ENCODE measurements at regions not wholly inside any gene's neighbourhood (a gene's known extent, or its start where the extent isn't known, plus 50 kb on each side); places are given as distances from the start of the nearest gene placed in this dataset.

DNA sequence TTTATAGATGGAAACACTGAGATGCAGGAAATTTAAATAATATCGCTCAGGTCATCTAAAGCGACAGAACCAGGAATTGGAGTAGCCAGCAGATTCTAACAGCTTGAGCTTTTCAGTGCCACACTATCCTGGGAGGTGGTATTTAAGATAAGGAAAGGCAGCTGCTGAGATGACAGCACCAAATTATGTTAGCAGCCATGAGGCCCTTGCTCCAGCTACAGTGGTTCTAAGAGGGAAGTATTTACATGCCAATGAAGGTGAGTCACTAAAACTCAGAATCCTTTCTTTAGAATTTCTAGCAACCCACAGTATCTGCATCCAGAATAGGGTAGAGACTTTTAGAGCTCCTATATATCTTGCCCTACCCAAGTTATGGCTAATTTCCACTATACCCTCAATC, 127.0 kb upstream of the VLDLR start:
- H3K9ac ChIP-seq (ENCODE audit: low read depth, low read length): no peak overlapping the region
- H3K4me1 ChIP-seq (ENCODE audit: insufficient read depth, low read length): peaks cover 9% of the 10 kb centered on the region
- H3K9me3 ChIP-seq (ENCODE audit: control insufficient read depth, insufficient read depth, low read length): no peaks in the 10 kb centered on the region
- peaks cover 7% of the 10 kb centered on the region; the same call in 1 of the 2 replicates for H3K36me3 ChIP-seq (ENCODE audit: insufficient read depth, low read length)

DNA sequence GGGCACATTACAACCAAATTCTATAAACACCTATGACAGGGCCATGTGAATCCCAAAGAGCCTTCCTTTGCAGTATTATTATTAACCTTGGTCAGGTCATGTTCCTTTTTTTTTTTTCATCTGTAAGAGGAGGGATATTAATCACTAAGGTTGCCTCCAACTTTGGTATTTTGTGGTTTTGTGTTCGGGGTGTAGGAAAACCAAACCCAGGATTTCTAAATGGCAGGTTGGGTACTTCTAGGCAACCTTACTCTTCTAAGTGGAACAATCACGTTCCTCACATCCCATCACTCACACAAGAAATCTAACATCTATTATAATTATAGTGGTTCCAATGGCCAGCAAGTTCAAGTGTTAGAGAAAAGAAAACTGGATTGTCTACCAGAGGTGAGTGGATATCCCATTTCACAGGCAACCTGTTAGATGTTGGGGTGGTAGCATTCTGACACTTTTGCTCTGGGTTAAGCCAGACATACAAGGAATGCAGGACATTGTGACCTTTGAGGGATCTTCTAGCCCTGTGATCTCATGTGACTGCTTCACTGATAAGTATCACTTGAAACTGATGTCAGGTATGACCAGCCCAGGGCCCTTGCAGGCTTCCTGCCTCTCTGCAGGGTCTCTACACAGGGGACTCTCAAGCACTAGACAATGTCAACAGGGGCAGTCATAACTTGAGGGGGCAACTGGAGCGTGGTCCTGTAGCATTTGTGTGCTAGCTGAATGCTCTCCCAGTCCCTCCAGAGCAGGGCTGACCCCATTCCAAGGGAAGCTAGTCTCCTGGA, 126.2 kb upstream of the VLDLR start:
- Histone ChIP-seq H3K9ac (ENCODE audit: low read depth, low read length) (no peak overlapping the region), H3K4me1 (ENCODE audit: insufficient read depth, low read length) (peaks cover 9% of the 10 kb centered on the region), H3K36me3 (ENCODE audit: insufficient read depth, low read length) (peaks cover 7% of the 10 kb centered on the region; the same call in 1 of the 2 replicates), H3K9me3 (ENCODE audit: control insufficient read depth, insufficient read depth, low read length) (no peaks in the 10 kb centered on the region)

DNA sequence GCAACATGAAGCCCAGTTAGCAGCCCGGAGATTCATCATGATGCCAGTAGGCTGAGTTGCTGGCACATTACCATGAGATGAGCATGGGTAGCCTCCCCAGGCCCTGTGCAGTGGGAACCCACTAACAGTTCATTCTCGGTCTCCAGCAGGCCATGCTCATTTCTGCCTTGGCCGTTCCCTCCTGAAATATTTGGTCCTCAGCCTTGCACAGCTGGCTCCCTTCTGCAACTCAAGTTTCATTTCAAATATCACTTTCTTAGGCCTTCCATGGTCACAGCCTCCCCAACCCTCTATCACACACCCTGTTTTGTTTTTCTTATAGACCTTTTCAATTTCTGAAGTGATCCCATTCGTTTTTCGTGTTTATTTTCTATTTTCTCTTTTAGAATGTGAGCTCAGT, 125.4 kb upstream of the VLDLR start:
- Histone ChIP-seq H3K4me1 (ENCODE audit: insufficient read depth, low read length) (peaks cover 9% of the 10 kb centered on the region), H3K9me3 (ENCODE audit: control insufficient read depth, insufficient read depth, low read length) (no peaks in the 10 kb centered on the region), H3K9ac (ENCODE audit: low read depth, low read length) (no peak overlapping the region), H3K36me3 (ENCODE audit: insufficient read depth, low read length) (peaks cover 7% of the 10 kb centered on the region; the same call in 1 of the 2 replicates)

DNA sequence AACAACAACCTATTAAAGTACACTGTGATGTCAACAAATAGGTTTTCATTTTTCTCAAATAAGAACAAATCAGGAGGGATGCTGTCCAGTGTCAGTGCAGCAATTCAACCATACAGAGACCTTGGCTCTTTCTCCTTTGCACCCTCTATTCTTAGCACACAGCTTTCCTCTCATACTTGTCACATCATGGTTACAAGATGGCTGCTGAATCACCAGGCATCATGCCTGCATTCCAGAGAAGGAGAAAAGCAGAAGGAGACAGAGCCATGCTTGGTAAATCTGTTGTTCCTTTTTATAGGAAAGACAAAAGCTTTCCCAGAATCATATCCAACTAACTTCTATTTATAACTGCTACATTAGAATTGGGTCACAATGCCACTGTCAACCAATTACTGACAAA, 124.7 kb upstream of the VLDLR start:
- Histone ChIP-seq H3K4me1 (ENCODE audit: insufficient read depth, low read length) (peaks cover 9% of the 10 kb centered on the region), H3K9ac (ENCODE audit: low read depth, low read length) (no peak overlapping the region), H3K9me3 (ENCODE audit: control insufficient read depth, insufficient read depth, low read length) (no peaks in the 10 kb centered on the region), H3K36me3 (ENCODE audit: insufficient read depth, low read length) (peaks cover 7% of the 10 kb centered on the region; the same call in 1 of the 2 replicates)

DNA sequence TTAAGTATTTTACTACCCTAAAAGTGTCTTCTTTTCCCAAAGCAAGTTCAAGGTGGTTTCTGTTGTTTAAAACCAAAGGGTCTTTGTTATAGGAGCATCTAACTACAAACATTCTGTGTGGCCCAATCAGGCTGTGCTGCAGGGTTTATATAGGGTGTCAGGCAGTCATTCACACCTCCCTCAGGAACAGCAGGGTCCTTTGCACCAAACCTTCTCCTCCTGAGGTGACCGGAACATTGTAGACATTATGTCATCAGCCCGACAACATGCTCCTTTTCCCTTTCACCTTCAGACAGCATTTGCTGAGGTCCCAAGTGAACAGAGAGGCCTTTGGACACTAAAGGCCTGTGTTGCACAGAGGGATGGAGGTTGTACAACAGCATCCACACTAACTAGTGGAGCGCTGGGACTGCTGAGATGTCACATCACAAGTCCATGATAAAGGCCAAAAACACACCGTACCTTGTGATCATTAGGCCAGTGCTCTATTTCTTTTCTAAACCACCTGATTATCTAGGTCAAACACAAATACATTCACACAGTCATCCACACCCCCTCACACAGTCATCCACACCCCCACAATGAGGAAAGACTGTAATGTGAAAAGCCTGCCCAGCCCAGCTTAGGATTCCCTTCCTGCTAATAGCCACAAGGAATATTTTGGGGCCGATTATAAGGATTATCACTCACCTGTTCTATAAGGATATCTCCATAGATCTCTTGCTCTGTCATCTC, 123.8 kb upstream of the VLDLR start:
- H3K9me3 ChIP-seq (ENCODE audit: control insufficient read depth, insufficient read depth, low read length): no peaks in the 10 kb centered on the region
- peaks cover 13% of the 10 kb centered on the region for H3K4me1 ChIP-seq (ENCODE audit: insufficient read depth, low read length)
- no peak overlapping the region for H3K9ac ChIP-seq (ENCODE audit: low read depth, low read length)
- peaks cover 2% of the 10 kb centered on the region; the same call in 1 of the 2 replicates for H3K36me3 ChIP-seq (ENCODE audit: insufficient read depth, low read length)

DNA sequence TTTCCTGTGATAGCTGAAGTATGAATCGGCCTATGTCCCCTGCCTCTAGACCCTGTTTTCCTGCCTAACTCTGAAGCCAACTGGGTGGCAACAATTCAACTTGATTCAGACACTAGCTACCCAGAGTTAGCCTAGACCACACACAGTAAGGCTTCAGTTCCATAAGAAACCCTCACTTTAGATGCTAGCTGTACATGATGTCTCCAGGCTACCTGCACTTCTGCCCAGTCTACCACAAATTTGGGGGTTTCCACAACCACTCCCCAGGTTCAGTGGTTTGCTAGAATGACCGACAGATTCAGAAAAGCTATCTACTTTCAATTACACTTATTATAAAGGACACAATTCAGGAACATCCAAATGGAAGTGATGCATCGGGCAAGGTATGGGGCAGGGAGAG, 119.4 kb upstream of the VLDLR start:
- Histone ChIP-seq H3K9ac (ENCODE audit: low read depth, low read length) (no peak overlapping the region), H3K36me3 (ENCODE audit: insufficient read depth, low read length) (no peaks in the 10 kb centered on the region; the same call in 1 of the 2 replicates), H3K9me3 (ENCODE audit: control insufficient read depth, insufficient read depth, low read length) (no peaks in the 10 kb centered on the region), H3K4me1 (ENCODE audit: insufficient read depth, low read length) (0 out of 2 replicates have a peak, but pooled peaks cover 6% of the 10 kb centered on the region)

DNA sequence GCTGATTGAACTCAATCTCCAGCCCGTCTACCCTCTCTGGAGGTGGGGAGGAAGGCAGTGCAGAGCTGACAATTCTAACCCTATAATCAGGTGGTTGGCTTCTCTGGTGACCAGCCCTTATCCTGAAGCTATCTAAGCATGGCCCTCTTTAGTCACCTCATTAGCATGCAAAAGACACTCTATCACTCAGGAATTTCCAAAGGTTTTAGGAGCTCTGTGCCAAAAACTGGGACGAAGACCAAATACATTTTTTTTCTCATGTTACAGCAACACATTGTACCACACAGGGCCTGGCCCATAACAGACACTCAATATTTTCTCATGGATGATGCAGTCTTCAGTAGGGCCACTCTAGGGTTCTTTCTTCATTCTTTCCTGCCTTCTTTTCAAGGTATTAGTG, 118.8 kb upstream of the VLDLR start:
- Histone ChIP-seq H3K4me1 (ENCODE audit: insufficient read depth, low read length) (0 out of 2 replicates have a peak, but pooled peaks cover 6% of the 10 kb centered on the region), H3K9me3 (ENCODE audit: control insufficient read depth, insufficient read depth, low read length) (no peaks in the 10 kb centered on the region), H3K9ac (ENCODE audit: low read depth, low read length) (no peak overlapping the region), H3K36me3 (ENCODE audit: insufficient read depth, low read length) (no peaks in the 10 kb centered on the region; the same call in 1 of the 2 replicates)

DNA sequence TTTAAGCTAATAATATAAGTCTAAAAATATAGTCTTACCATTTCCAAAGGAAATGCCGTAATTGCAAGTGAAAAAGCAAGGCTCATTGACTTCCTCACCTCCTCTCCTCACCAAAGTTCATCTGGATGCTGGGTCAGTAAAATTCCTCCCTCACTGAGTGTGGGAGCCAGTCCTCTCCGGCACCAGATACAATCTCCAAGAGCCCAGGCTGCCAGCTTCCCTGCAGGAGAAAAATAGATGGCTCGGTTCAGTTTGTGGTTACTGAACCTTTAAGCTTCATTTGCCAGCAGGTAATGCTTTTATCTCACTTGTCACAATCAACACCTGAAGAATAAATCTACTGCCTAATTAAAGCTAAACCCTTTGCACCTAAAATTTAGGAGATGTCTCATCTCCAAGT, 115.3 kb upstream of the VLDLR start:
- Histone ChIP-seq H3K9me3 (ENCODE audit: control insufficient read depth, insufficient read depth, low read length) (no peaks in the 10 kb centered on the region), H3K9ac (ENCODE audit: low read depth, low read length) (no peak overlapping the region), H3K36me3 (ENCODE audit: insufficient read depth, low read length) (no peaks in the 10 kb centered on the region; the same call in 1 of the 2 replicates), H3K4me1 (ENCODE audit: insufficient read depth, low read length) (0 out of 2 replicates have a peak, but pooled peaks cover 6% of the 10 kb centered on the region)

DNA sequence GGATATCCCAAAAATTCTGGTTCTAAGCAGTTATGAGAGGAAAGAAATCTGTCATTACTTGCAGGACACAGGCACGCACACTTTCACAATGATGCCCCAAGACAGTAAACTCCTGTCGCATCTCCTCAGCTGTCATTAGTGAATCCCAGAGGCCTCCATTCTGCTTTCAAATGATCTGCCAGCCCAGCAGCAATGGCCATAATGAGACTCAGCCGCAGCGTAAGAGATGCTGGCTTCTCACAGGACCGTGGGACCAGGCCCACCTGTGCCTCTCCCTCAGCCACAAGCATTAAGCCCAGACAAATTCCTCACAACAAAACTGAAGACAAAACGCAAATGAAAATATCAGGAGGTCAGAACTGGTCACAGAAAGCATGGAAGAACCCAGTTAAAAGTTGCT, 98.0 kb upstream of the VLDLR start:
- no peak overlapping the region for H3K9ac ChIP-seq (ENCODE audit: low read depth, low read length)
- no peaks in the 10 kb centered on the region for H3K9me3 ChIP-seq (ENCODE audit: control insufficient read depth, insufficient read depth, low read length)
- no peaks in the 10 kb centered on the region for H3K4me1 ChIP-seq (ENCODE audit: insufficient read depth, low read length)
- H3K36me3 ChIP-seq (ENCODE audit: insufficient read depth, low read length): no peaks in the 10 kb centered on the region; the same call in 1 of the 2 replicates

DNA sequence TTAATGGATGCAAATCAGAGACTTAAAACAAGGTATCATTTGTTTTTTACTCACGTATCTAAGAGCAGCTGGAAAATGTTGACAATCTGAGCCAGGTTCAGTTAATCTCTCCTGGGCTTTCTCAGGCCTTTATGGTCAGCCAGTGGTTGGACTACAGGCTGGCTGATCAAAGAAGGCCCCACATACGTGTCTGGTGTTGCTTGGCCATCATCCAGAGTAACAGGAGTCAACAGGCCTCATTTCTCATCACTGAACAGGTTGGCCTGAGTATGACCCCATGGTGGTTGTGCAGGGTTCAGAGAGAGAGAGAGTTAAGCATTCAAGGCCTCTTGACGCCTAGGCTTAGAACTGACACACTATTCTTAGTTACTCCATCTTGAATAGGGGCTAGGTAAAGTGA, 97.0 kb upstream of the VLDLR start:
- no peaks in the 10 kb centered on the region for H3K9me3 ChIP-seq (ENCODE audit: control insufficient read depth, insufficient read depth, low read length)
- H3K9ac ChIP-seq (ENCODE audit: low read depth, low read length): no peak overlapping the region
- no peaks in the 10 kb centered on the region for H3K4me1 ChIP-seq (ENCODE audit: insufficient read depth, low read length)
- no peaks in the 10 kb centered on the region; the same call in 1 of the 2 replicates for H3K36me3 ChIP-seq (ENCODE audit: insufficient read depth, low read length)

DNA sequence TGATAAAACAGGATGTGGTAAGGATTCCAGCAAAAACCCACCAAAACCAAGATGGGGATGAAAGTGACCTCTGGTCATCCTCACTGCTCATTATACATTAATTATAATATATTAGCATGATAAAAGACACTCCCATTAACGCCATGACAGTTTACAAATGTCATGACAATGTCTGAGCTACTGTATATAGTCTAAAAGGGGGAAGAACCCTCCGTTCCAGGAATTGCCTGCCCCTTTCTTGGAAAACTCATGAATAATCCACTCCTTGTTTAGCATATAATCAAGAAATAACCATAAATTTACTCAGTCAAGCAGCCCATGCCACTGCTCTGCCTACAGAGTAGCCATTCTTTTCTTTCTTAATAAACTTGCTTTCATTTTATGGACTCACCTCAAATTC, 96.4 kb upstream of the VLDLR start:
- Histone ChIP-seq H3K9me3 (ENCODE audit: control insufficient read depth, insufficient read depth, low read length) (no peaks in the 10 kb centered on the region), H3K36me3 (ENCODE audit: insufficient read depth, low read length) (no peaks in the 10 kb centered on the region; the same call in 1 of the 2 replicates), H3K4me1 (ENCODE audit: insufficient read depth, low read length) (no peaks in the 10 kb centered on the region), H3K9ac (ENCODE audit: low read depth, low read length) (no peak overlapping the region)

DNA sequence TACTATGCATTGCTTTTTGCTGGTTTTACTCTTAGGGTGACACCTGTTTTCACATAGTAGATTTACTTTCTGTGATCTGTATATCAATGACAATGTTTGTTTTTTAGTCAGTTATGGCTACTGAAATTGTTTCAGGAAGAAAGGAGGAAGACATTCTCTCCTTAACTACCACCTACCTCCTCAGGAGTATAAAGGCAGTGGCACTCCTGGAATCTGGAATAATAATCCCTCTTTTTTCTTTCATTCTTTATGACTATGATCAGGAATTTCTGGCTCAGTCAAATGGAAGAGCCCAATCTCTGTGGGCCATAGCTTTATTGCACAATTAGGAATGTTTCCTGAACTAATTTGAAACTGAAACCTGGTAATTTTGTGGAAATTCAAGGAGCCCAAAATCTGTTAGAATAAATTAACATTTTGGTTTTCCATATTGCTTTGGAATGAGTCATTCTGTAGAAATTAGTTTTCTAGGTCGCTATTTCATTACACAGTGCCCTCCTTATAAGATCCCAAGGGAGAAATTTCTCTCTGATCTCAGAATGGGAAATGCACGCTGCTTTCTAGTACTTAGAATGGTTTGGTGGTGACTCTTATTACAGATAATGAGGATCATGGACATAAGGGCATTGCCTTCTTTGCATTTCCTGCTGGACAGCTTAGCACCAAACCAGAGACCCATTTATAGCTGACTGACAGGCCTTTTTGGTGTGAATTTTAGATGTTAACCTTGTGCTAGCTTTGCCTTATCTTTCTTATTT, 95.3 kb upstream of the VLDLR start:
- no peak overlapping the region for H3K9ac ChIP-seq (ENCODE audit: low read depth, low read length)
- no peaks in the 10 kb centered on the region; the same call in 1 of the 2 replicates for H3K36me3 ChIP-seq (ENCODE audit: insufficient read depth, low read length)
- H3K4me1 ChIP-seq (ENCODE audit: insufficient read depth, low read length): no peaks in the 10 kb centered on the region
- H3K9me3 ChIP-seq (ENCODE audit: control insufficient read depth, insufficient read depth, low read length): no peaks in the 10 kb centered on the region

DNA sequence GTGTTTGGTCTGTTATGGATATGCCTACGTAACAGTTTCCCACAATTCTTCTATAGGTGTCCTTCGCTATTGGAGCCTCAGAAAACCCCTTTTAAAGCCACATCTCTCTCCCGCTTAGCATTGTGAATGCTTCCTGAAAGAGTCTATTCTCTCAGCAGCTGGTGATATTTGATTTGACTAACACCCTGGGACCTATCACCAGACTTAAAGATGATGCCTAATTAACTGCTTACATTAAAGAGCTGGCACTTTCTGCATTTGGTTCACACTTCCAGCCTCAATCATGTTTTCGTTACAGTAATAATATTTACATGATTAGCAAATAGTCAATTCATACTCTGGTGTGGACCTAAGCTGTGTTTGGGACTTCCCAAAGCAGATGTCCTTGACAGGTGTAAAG, 90.1 kb upstream of the VLDLR start:
- no peaks in the 10 kb centered on the region for H3K36me3 ChIP-seq (ENCODE audit: insufficient read depth, low read length)
- H3K9ac ChIP-seq (ENCODE audit: low read depth, low read length): no peak overlapping the region
- H3K4me1 ChIP-seq (ENCODE audit: insufficient read depth, low read length): no peaks in the 10 kb centered on the region
- H3K9me3 ChIP-seq (ENCODE audit: control insufficient read depth, insufficient read depth, low read length): no peaks in the 10 kb centered on the region

DNA sequence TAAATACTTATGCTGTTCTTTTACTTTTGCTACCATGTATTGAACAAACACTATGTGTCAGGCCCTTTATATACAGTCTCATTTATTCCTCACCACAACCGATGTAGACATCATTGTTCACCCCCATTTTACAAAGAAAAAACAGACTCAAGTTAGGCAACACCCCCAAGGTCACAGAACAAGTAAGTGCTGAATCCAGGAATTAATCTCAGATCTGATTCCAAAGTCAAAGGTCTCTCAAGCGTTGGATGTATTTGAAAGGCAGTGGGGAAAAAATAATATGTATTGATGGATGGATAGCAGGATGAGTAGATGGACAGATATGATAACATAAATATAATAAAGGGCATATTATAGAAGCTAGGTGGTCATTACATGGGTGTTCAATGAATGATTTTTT, 85.1 kb upstream of the VLDLR start:
- H3K9ac ChIP-seq (ENCODE audit: low read depth, low read length): no peak overlapping the region
- H3K36me3 ChIP-seq (ENCODE audit: insufficient read depth, low read length): no peaks in the 10 kb centered on the region
- no peaks in the 10 kb centered on the region for H3K4me1 ChIP-seq (ENCODE audit: insufficient read depth, low read length)
- no peaks in the 10 kb centered on the region for H3K9me3 ChIP-seq (ENCODE audit: control insufficient read depth, insufficient read depth, low read length)

Measured in ES-I3 (cell line).